HepG2 (cell line): ENCODE measurements at regions not wholly inside any gene's neighbourhood (a gene's known extent, or its start where the extent isn't known, plus 50 kb on each side); places are given as distances from the start of the nearest gene placed in this dataset.

Experiments used
- ATAC-seq: fragments of 200-7000 bp; cut with Tn5 transposase; 3 replicates; pipeline ENCODE4 v1.9.1; 2020; ENCODE audit warnings: mild to moderate bottlenecking, moderate library complexity
- BruUV-seq: library from RNA; stranded (reverse); fragments of 400-500 nt; replicated peaks from 2 replicates; lab custom pipeline; 2021; lab: Mats Ljungman, UMichigan
- CTCF ChIA-PET: fragments of 300-600 bp; formaldehyde crosslinking; extraction: SDS; loops from one replicate; lab custom pipeline; 2021; ENCODE audit warnings: low total read pairs, inconsistent platforms, low intra/inter-chr PET ratio; lab: Yijun Ruan, JAX
- POLR2A ChIA-PET: fragments of 350-600 bp; sonication (Branson Sonifier 250); formaldehyde crosslinking; loops from one replicate; lab custom pipeline; 2020; ENCODE audit warnings: antibody characterized with exemption, inconsistent platforms; lab: Yijun Ruan, JAX
- DNase-seq: peaks from one replicate; pipeline ENCODE4 v3.0.0-alpha.2; 2015; ENCODE audit warnings: low spot score
- FAIRE-seq: peaks from 3 replicates; lab custom pipeline; 2011; peaks lifted over from hg19 to GRCh38; lab: Jason Lieb, UNC
- H2AFZ ChIP-seq: one replicate; pipeline ENCODE4 v1.6.1; 2011; ENCODE audit warnings: low read length, inconsistent platforms
- H3K27ac ChIP-seq: fragments of 300-600 bp; 3 replicates; pipeline ENCODE4 v1.8.0; 2011; ENCODE audit warnings: mixed run types, mild to moderate bottlenecking, mixed read lengths, low read length, inconsistent platforms; ENCODE audit not compliant: insufficient read depth; ENCODE audit errors: extremely low read length
- H3K27me3 ChIP-seq, 2 experiments: fragments of 200-600 bp in 1 of 2; 2 replicates in 1 of 2; 3 replicates in 1 of 2; pipeline versions ENCODE4 v1.6.0 to v1.8.0; 2011; ENCODE audit warnings: low read length in 2 of 2, mild to moderate bottlenecking in 2 of 2, moderate library complexity in 2 of 2, inconsistent platforms in 1 of 2; ENCODE audit not compliant: insufficient read depth in 2 of 2, control insufficient read depth in 1 of 2
- H3K36me3 ChIP-seq, 2 experiments: fragments of 200-600 bp in 1 of 2; replicated peaks in 1 of 2; 2 replicates in 1 of 2; 3 replicates in 1 of 2; pipeline versions ENCODE4 v1.5.1 to v1.8.0; 2011; ENCODE audit warnings: low read length in 2 of 2, inconsistent platforms in 1 of 2; ENCODE audit not compliant: insufficient read depth in 2 of 2, control insufficient read depth in 1 of 2
- H3K4me1 ChIP-seq: 2 replicates; pipeline ENCODE4 v1.5.1; 2012; ENCODE audit warnings: low read length, inconsistent platforms; ENCODE audit not compliant: insufficient read depth
- H3K4me2 ChIP-seq: 2 replicates; pipeline ENCODE4 v1.6.0; 2011; ENCODE audit warnings: low read depth, low read length, inconsistent platforms
- H3K4me3 ChIP-seq, 3 experiments: fragments of 200-600 bp in 1 of 3; sonication (generic), shearing (Covaris generic) in 1 of 3; replicated peaks in 1 of 3; 2 replicates each; pipeline ENCODE4 v1.5.1; 2011 to 2016; ENCODE audit warnings: low read length in 3 of 3, inconsistent platforms in 2 of 3, low read depth in 2 of 3, mild to moderate bottlenecking in 2 of 3, control low read depth in 1 of 3, mixed read lengths in 1 of 3; ENCODE audit not compliant: insufficient read depth in 1 of 3
- H3K79me2 ChIP-seq: one replicate; pipeline ENCODE4 v1.6.1; 2011; ENCODE audit warnings: low read length, inconsistent platforms; ENCODE audit not compliant: insufficient read depth
- H3K9ac ChIP-seq: 2 replicates; pipeline ENCODE4 v1.6.0; 2011; ENCODE audit warnings: mild to moderate bottlenecking, low read depth, low read length, inconsistent platforms; ENCODE audit not compliant: insufficient read depth
- H3K9me3 ChIP-seq: 2 replicates; pipeline ENCODE4 v1.5.1; 2012; ENCODE audit warnings: mild to moderate bottlenecking, low read length
- H4K20me1 ChIP-seq: 2 replicates; pipeline ENCODE4 v1.6.0; 2011; ENCODE audit warnings: inconsistent platforms, mild to moderate bottlenecking, low read length, moderate library complexity; ENCODE audit not compliant: insufficient read depth
- ATRX ChIP-seq: sonication (generic); formaldehyde crosslinking; IDR thresholded peaks from 2 replicates; pipeline ENCODE4 v1.4.0; 2020; ENCODE audit warnings: missing genetic modification reagents, borderline replicate concordance
- BRD4 ChIP-seq: sonication (generic); formaldehyde crosslinking; IDR thresholded peaks from 2 replicates; pipeline ENCODE4 v1.4.0; 2020; ENCODE audit warnings: missing genetic modification reagents
- CBFB ChIP-seq: sonication (generic); formaldehyde crosslinking; IDR thresholded peaks from 2 replicates; pipeline ENCODE4 v1.4.0; 2020; ENCODE audit warnings: missing genetic modification reagents
- CHD2 ChIP-seq: IDR thresholded peaks from 2 replicates; pipeline ENCODE4 v1.6.1; 2011; ENCODE audit warnings: low read depth, low read length, improper control_type of control experiment
- HOXA7 ChIP-seq: sonication (generic); formaldehyde crosslinking; IDR thresholded peaks from 2 replicates; pipeline ENCODE4 v1.8.1; 2022; ENCODE audit warnings: mild to moderate bottlenecking, missing genetic modification reagents, moderate library complexity
- KMT2B ChIP-seq: IDR thresholded peaks from 2 replicates; pipeline ENCODE4 v1.6.1; 2016; ENCODE audit warnings: missing genetic modification reagents, missing compliant biosample characterization
- NR1H2 ChIP-seq: sonication (generic); formaldehyde crosslinking; IDR thresholded peaks from 2 replicates; pipeline ENCODE4 v1.8.1; 2022; ENCODE audit warnings: low read depth, missing genetic modification reagents, borderline replicate concordance
- RFXANK ChIP-seq: IDR thresholded peaks from 2 replicates; pipeline ENCODE4 v1.6.1; 2016
- ZBTB20 ChIP-seq: sonication (generic); formaldehyde crosslinking; IDR thresholded peaks from 2 replicates; pipeline ENCODE4 v1.8.1; 2023; ENCODE audit warnings: missing genetic modification reagents, low read depth, mild to moderate bottlenecking, borderline replicate concordance
- ZMYM4 ChIP-seq: sonication (generic); formaldehyde crosslinking; IDR thresholded peaks from 2 replicates; pipeline ENCODE4 v1.8.1; 2023; ENCODE audit warnings: mild to moderate bottlenecking, missing genetic modification reagents
- ZNF441 ChIP-seq: sonication (generic); formaldehyde crosslinking; IDR thresholded peaks from 2 replicates; pipeline ENCODE4 v1.7.0; 2021; ENCODE audit warnings: missing genetic modification reagents, borderline replicate concordance
- ZNF652 ChIP-seq: IDR thresholded peaks from 2 replicates; pipeline ENCODE4 v1.6.1; 2016; ENCODE audit warnings: low read depth, borderline replicate concordance
- ZNF790 ChIP-seq: sonication (generic); formaldehyde crosslinking; IDR thresholded peaks from 2 replicates; pipeline ENCODE4 v1.8.0; 2022; ENCODE audit warnings: missing genetic modification reagents, mild to moderate bottlenecking, borderline replicate concordance
- ZSCAN20 ChIP-seq: sonication (generic); formaldehyde crosslinking; IDR thresholded peaks from 2 replicates; pipeline ENCODE4 v1.4.0; 2020; ENCODE audit warnings: missing genetic modification reagents, mild to moderate bottlenecking, borderline replicate concordance
- WGBS: methylation state at CpG from one replicate; pipeline ENCODE4 v1.1.6; 2017; ENCODE audit warnings: low lambda C conversion rate; 5-methylcytosine and 5-hydroxymethylcytosine counted together
- in situ Hi-C: cut with HindIII; loops from 2 replicates; pipeline ENCODE4 v1.10.0; 2017; ENCODE audit warnings: low pct_unique_long_range_greater_than_20kb; ENCODE audit not compliant: extremely low pct_ligation_motif_present
- intact Hi-C: fragments of 100-400 bp; cut with micrococcal nuclease; formaldehyde crosslinking; loops from one replicate; pipeline ENCODE4 v1.10.0; 2022; ENCODE audit not compliant: unreplicated experiment
- TF ChIP-seq, protein P1 (sequence below): fragments of 450-650 bp; IDR thresholded peaks from 2 replicates; pipeline ENCODE4 v1.6.1; 2016
- TF ChIP-seq, protein P2 (sequence below): sonication (generic); formaldehyde crosslinking; IDR thresholded peaks from 2 replicates; pipeline ENCODE4 v1.8.0; 2022; ENCODE audit warnings: low read depth, missing genetic modification reagents

DNA sequence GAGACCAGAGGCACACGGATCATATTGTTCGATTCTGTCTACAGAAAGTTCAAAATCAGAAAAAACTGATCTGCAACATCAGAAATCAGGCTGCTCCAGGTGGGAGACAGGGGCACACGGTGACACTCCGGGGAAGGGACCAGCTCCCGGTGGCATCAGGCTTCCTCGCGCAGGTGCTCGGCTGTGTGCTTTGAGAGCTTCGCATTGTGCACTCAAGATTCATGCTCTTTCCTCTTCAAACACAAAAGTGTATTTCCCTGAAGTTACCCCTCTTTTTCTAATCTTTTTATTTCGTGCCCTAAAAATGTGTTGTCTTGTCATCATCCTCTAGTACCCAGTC lies 108.1 kb downstream of the DLL1 start (continued):
- no peak for TF ChIP-seq ATRX (CRISPR knock-in tag)
- TF ChIP-seq BRD4: no peak
- TF ChIP-seq ZNF441: no peak
- no peak for TF ChIP-seq ZNF790 (CRISPR knock-in tag)
- no peak for TF ChIP-seq HOXA7 (CRISPR knock-in tag)
- no peak for TF ChIP-seq ZSCAN20
- TF ChIP-seq CBFB: no peak
- TF ChIP-seq RFXANK (CRISPR knock-in tag): no peak
- no peak for TF ChIP-seq ZBTB20 (CRISPR knock-in tag)
- no peak for TF ChIP-seq KMT2B
- TF ChIP-seq ZMYM4 (CRISPR knock-in tag): no peak
- TF ChIP-seq NR1H2 (CRISPR knock-in tag): no peak
- no peak for TF ChIP-seq ZNF652 (CRISPR knock-in tag)
- TF ChIP-seq CHD2: no peak

DNA sequence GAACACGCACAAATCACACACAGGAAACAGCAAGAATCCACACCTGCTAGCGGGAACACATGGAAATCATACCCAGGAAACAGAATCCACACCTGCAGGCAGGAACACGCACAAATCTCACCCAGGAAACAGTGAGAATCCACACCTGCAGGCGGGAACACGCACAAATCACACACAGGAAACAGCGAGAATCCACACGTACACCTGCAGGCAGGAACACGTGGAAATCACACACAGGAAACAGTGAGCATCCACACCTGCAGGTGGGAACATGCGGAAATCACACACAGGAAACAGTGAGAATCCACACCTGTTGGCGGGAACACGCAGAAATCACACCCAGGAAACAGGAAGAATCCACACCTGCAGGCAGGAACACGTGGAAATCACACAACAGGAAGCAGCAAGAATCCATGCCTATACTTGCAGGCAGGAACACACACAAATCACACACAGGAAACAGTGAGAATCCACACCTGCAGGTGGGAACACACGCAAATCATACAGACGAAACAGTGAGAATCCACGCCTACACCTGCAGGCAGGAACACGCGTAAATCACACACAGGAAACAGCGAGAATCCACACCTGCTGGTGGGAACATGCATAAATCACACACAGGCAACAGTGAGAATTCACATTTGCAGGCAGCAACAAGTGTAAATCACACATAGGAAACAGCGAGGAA lies 108.6 kb downstream of the DLL1 start:
- Histone ChIP-seq H3K27me3 (peaks cover 9 to 43% of the 10 kb centered on the region in 2 experiments; a peak in 4 of 5 replicates), H3K36me3 (no peaks in the 10 kb centered on the region), H3K4me2 (no peak overlapping the region), H3K4me3 (no peak overlapping the region), H3K9me3 (peaks cover 6% of the 10 kb centered on the region), H3K9ac (no peak overlapping the region), H3K79me2 (no peaks in the 10 kb centered on the region), H3K4me1 (no peaks in the 10 kb centered on the region), H4K20me1 (no peaks in the 10 kb centered on the region), H2AFZ (no peak overlapping the region), H3K27ac (no peak overlapping the region)
- intact Hi-C loops (no loop called here), in situ Hi-C loops (no loop called here)
- DNase-seq (no peak), FAIRE-seq (no peak), ATAC-seq (no peak)
- POLR2A ChIA-PET: no interaction called here
- no TSS peak for BruUV-seq
- TF ChIP-seq, protein P1, sequence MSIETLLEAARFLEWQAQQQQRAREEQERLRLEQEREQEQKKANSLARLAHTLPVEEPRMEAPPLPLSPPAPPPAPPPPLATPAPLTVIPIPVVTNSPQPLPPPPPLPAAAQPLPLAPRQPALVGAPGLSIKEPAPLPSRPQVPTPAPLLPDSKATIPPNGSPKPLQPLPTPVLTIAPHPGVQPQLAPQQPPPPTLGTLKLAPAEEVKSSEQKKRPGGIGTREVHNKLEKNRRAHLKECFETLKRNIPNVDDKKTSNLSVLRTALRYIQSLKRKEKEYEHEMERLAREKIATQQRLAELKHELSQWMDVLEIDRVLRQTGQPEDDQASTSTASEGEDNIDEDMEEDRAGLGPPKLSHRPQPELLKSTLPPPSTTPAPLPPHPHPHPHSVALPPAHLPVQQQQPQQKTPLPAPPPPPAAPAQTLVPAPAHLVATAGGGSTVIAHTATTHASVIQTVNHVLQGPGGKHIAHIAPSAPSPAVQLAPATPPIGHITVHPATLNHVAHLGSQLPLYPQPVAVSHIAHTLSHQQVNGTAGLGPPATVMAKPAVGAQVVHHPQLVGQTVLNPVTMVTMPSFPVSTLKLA: peak; percentile 89
- TF ChIP-seq, protein P2, sequence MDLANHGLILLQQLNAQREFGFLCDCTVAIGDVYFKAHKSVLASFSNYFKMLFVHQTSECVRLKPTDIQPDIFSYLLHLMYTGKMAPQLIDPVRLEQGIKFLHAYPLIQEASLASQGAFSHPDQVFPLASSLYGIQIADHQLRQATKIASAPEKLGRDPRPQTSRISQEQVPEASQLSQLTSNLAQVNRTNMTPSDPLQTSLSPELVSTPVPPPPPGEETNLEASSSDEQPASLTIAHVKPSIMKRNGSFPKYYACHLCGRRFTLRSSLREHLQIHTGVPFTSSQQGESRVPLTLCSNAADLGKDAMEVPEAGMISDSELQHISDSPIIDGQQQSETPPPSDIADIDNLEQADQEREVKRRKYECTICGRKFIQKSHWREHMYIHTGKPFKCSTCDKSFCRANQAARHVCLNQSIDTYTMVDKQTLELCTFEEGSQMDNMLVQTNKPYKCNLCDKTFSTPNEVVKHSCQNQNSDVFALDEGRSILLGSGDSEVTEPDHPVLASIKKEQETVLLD (CRISPR knock-in tag): no peak
- WGBS: 9% methylated on average over 19 of the region's 19 CpGs
- CTCF ChIA-PET: no interaction called here
